Liver (tissue), 3 donors: ENCODE measurements at regions not wholly inside any gene's neighbourhood (a gene's known extent, or its start where the extent isn't known, plus 50 kb on each side); places are given as distances from the start of the nearest gene placed in this dataset.

Experiments used
- CTCF ChIP-seq: fragments of 150-350 bp; IDR thresholded peaks from 2 replicates; pipeline ENCODE4 v1.5.1; 2017; ENCODE audit warnings: improper control_type of control experiment, low read depth, low read length; ENCODE audit not compliant: missing input control
- JUND ChIP-seq, 2 donors: IDR thresholded peaks; 2 replicates each; pipeline ENCODE4 v1.6.1; 2016; ENCODE audit warnings: antibody characterized with exemption in 2 of 2
- RAD21 ChIP-seq, 2 donors: IDR thresholded peaks; 2 replicates each; pipeline ENCODE4 v1.6.1; 2016; ENCODE audit warnings: antibody characterized with exemption in 2 of 2, mild to moderate bottlenecking in 2 of 2
- REST ChIP-seq: IDR thresholded peaks from 2 replicates; pipeline ENCODE4 v1.6.1; 2016; ENCODE audit warnings: antibody characterized with exemption, mild to moderate bottlenecking
- YY1 ChIP-seq: IDR thresholded peaks from 2 replicates; pipeline ENCODE4 v1.6.1; 2016; ENCODE audit warnings: antibody characterized with exemption, mild to moderate bottlenecking
- TF ChIP-seq, protein P1 (sequence below): IDR thresholded peaks from 2 replicates; pipeline ENCODE4 v1.6.1; 2016; ENCODE audit warnings: antibody characterized with exemption
- TF ChIP-seq, protein P2 (sequence below): IDR thresholded peaks from 2 replicates; pipeline ENCODE4 v1.6.1; 2016; ENCODE audit warnings: antibody characterized with exemption
- donor health status: healthy.
- donor health status: healthy.

- TF ChIP-seq CTCF (no peak), YY1 (no peak), JUND (IDR thresholded peaks at IDR 0.05) (no peak), REST (no peak), RAD21 (IDR thresholded peaks at IDR 0.05) (no peak)
- TF ChIP-seq, protein P1, sequence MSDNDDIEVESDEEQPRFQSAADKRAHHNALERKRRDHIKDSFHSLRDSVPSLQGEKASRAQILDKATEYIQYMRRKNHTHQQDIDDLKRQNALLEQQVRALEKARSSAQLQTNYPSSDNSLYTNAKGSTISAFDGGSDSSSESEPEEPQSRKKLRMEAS: no peak
- TF ChIP-seq, protein P2, sequence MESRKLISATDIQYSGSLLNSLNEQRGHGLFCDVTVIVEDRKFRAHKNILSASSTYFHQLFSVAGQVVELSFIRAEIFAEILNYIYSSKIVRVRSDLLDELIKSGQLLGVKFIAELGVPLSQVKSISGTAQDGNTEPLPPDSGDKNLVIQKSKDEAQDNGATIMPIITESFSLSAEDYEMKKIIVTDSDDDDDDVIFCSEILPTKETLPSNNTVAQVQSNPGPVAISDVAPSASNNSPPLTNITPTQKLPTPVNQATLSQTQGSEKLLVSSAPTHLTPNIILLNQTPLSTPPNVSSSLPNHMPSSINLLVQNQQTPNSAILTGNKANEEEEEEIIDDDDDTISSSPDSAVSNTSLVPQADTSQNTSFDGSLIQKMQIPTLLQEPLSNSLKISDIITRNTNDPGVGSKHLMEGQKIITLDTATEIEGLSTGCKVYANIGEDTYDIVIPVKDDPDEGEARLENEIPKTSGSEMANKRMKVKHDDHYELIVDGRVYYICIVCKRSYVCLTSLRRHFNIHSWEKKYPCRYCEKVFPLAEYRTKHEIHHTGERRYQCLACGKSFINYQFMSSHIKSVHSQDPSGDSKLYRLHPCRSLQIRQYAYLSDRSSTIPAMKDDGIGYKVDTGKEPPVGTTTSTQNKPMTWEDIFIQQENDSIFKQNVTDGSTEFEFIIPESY: no peak
Observed at GRCh38 chr18:71168557-71169145, 879.8 kb downstream of the SOCS6 start.
